ENCODE measurements at regions not wholly inside any gene's neighbourhood (a gene's known extent, or its start where the extent isn't known, plus 50 kb on each side); places are given as distances from the start of the nearest gene placed in this dataset.
"Not testable (repeated sequence)": the region's sequence is repeated elsewhere in the genome, so short reads cannot be mapped to it uniquely, and the experiment has no call there.

GRCh38 chr6:119764927-119765681 lies 415.5 kb upstream of the MAN1A1 start:
- DNase-seq, result no peak

DNA sequence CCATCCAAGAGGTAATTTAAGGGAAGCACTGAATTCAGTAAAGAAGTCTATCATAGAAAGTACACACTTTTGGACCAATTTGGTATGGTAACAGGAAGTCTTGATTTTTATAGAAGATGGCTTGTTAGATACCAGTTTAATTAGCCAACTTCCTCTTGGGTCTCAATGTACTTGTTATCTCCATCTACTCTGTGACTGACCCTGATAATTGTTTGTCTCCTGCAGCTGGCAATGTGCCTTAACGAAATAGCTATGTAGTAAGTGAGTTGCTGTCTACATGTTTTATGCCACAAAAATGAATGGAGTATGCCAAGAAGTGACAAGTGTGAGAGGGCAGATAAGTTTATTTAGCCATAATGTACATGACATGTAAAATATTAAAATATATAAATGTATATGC lies 410.5 kb upstream of the MAN1A1 start:
- DNase-seq, result no peak

GRCh38 chr6:119758385-119758784 lies 408.8 kb upstream of the MAN1A1 start:
- no peak for DNase-seq

DNA sequence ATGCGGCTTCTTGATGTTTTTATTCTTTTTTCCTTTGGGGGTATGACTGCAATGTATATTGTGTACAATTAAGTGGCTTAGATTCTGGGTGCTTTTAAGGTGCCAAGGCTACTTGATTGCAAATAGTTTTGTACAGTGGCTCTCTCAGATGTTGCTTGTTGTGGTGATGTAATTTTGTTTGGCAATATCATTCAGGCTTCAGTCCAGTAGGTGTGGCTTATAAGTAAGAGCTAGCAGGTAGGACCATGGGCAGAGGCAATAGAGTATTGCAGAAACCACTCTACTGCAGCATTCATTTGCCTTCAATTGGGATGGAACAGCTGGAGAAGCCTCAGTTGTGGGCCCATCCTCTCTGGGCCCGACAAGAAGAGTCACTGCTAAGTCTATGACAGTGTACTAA lies 407.9 kb upstream of the MAN1A1 start:
- DNase-seq, result no peak

DNA sequence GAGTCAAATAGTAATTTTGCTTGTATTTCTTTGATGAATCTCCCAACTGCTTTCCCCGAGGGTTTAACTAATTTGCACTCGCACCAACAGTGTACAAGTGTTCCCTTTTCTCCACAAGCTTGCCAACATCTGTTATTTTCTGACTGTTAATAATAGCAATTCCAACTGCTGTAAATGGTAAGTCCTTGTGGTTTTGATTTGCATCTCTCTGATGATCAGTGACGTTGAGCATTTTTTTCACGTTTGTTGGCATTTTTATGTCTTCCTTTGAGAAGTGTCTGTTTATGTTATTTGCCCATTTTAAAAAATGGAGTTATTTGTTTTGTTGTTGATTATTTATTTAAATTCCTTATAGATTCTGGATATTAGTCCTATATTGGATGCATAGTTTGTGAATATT lies 399.8 kb upstream of the MAN1A1 start:
- no peak for DNase-seq

- DNase-seq, result not testable (repeated sequence)
Observed at GRCh38 chr6:119748535-119748934, 399.0 kb upstream of the MAN1A1 start.

DNA sequence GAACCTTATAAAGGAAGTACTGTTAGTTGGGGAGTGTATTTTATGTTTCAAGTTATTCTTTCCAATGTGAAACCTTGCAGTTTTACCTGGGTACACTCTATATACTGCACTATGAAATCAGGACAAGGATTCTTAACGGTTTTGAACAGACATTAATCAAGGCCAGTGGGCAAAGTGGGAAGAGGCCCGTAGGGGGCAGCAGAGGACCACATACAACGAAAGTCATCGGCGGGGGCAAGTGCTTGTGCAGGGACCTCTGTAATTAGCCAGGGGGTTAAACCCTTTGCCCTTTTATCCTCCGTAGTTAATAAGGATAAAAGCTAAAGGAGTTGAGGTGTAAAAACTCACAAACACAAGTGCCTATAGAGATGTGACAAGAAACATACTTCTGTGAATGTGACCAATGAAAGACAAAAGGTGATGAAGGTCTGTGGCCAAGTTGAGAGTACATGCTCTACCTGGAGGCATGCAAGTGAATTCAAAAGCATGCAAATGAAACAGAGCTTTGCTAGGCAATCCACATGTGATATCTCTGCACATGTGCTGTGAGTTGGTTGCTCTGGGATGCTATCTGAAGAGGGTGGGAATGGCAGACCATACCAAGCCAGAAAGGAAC lies 392.7 kb upstream of the MAN1A1 start:
- peak; percentile 84 for DNase-seq

- no peak for DNase-seq
Observed at GRCh38 chr6:119739769-119740168, 390.2 kb upstream of the MAN1A1 start.

- no peak for DNase-seq
Observed at GRCh38 chr6:119738425-119738824, 388.9 kb upstream of the MAN1A1 start.

DNA sequence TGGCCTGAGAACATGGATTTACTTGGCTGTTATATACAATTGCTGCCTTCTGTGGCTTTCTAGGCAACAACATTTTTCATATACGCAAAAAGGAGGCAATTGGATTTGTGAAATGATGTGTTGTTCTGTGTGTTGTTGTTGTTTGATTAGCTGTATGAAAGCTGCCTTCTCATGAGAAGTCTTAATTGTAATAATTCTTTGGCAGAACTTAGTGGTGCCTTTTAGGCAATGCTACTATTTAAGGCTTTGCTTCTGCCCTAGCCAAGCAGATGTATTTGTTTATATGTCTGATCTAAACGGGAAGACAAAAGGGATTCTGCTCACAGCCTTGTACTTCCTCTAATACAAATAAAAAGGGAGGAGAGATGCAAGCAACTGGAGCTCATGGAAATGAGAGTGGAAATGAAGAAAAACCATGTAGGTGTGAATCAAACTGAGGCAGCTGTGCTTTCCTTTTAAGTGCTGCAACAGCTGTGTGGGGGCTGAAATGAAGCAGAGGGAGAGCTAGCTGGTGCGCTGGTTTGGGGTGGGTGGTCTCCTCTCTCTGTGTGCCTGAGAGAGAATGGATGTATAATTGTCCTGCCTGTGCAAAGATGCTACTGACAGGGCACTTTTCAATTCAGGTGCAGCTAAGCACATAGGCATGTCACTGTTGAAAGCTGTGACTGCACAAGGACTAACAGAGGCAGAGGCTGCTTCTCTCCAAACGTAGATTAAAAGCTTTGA lies 386.9 kb upstream of the MAN1A1 start:
- no peak for DNase-seq

DNA sequence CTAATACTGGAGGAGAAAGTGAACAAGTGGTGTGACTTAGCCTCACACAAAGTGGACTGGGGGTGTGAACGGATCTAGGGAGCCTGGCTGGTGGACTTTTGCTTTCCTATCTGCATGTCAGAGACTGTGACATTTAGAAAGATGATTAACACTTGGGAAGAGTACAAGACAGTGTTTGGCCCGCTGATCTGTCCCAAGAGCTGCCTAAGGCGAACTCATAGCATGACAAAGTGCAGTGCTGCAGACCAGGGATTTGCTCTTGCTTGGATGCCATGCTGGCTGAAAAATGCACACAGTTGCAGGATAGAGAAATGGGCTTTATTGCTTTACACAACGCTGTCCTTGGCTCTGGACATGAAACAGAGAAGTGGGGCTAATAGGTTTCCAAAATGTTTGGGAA lies 386.0 kb upstream of the MAN1A1 start:
- DNase-seq, result no peak

DNA sequence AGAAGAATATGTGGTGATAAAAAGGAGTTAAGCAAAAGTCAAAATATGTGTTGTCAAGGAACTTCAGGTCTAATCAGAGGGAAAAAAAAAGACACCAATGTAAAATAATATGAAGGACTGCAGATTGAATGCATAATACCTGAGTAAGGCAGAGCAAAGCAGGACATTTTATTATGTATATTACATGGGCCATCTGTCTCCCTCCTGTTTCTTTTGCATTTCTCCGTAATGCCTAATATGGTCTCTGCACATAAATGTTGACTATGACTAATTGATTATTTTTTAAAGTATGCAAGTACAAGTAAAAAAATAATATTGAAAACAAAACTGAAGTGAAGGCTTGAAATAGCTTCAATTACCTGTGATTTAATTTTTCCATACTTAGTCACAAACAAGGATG lies 384.7 kb upstream of the MAN1A1 start:
- no peak for DNase-seq

GRCh38 chr6:119728935-119729334 lies 379.4 kb upstream of the MAN1A1 start:
- DNase-seq, result no peak

- DNase-seq, result no peak
Observed at GRCh38 chr6:119728220-119728750, 378.7 kb upstream of the MAN1A1 start.

GRCh38 chr6:119727504-119728219 lies 378.1 kb upstream of the MAN1A1 start:
- peak; percentile 86 for DNase-seq

- DNase-seq, result peak; percentile 51
Observed at GRCh38 chr6:119726912-119727311, 377.4 kb upstream of the MAN1A1 start.

- no peak for DNase-seq
Observed at GRCh38 chr6:119726086-119726485, 376.5 kb upstream of the MAN1A1 start.

- DNase-seq, result no peak
Observed at GRCh38 chr6:119720160-119720559, 370.6 kb upstream of the MAN1A1 start.

GRCh38 chr6:119717942-119718341 lies 368.4 kb upstream of the MAN1A1 start:
- no peak for DNase-seq

- no peak for DNase-seq
Observed at GRCh38 chr6:119716668-119717270, 367.2 kb upstream of the MAN1A1 start.

DNA sequence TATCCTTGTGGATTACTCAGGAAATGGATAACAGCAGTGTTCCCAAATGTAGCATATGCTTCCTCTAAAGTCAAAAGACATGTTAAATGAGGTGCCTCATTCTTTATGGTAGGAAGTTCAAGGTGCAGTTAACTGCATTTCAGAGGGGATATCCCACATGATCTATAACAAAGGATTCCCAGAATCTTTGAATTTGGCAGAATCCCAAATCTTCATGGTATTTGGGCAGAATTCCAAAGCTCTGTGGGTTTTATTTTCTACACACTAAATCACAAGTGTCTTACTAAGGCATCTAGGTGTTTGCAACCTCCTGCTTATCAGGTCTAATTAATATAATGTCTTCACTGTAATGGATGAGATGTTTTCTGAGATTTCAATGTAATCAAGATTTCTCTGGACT lies 364.3 kb upstream of the MAN1A1 start:
- DNase-seq, result no peak

GRCh38 chr6:119686644-119687043 lies 337.1 kb upstream of the MAN1A1 start:
- DNase-seq, result no peak

DNA sequence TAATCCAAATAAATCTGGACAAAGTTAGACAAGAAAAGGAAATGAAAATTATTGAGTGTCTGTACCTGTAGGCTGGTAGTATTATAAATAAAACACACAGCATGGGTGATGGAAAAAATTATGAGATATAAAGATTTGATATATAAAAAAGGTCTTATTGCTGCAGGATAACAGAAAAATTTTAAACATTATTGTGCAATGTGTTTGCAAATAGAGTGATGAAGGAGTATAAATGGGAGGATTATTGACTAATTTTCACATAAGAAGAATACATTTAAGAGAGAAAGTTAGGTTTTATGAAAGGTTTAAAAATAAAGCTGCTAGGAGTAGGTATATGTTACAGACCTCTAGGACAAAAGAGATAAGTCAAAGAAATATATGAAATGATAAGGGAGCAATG lies 336.7 kb upstream of the MAN1A1 start:
- DNase-seq, result no peak

Data from islet precursor cell (in vitro differentiated cells).